Neural progenitor cell (in vitro differentiated cells): ENCODE measurements at regions not wholly inside any gene's neighbourhood (a gene's known extent, or its start where the extent isn't known, plus 50 kb on each side); places are given as distances from the start of the nearest gene placed in this dataset.

Experiments used
- DNase-seq: peaks from one replicate; pipeline ENCODE4 v3.0.0-alpha.2; 2016; ENCODE audit warnings: low spot score
- H2AFZ ChIP-seq: fragments of 200-600 bp; sonication (generic); replicated peaks from 2 replicates; pipeline ENCODE4 v1.6.1; 2016; ENCODE audit warnings: antibody characterized with exemption
- H3F3A ChIP-seq: fragments of 200-600 bp; sonication (generic); 2 replicates; pipeline ENCODE4 v1.6.1; 2016; ENCODE audit warnings: antibody characterized with exemption, low read depth
- H3K27ac ChIP-seq: fragments of 200-600 bp; sonication (generic); 2 replicates; pipeline ENCODE4 v1.5.1; 2016; ENCODE audit warnings: mild to moderate bottlenecking
- H3K27me3 ChIP-seq: fragments of 200-600 bp; sonication (generic); 2 replicates; pipeline ENCODE4 v1.6.1; 2016; ENCODE audit warnings: mild to moderate bottlenecking, moderate library complexity
- H3K36me3 ChIP-seq: fragments of 200-600 bp; sonication (generic); 2 replicates; pipeline ENCODE4 v1.5.1; 2016
- H3K4me1 ChIP-seq: fragments of 200-600 bp; sonication (generic); 2 replicates; pipeline ENCODE4 v1.6.1; 2016; ENCODE audit warnings: mixed run types
- H3K4me2 ChIP-seq: fragments of 200-600 bp; sonication (generic); 2 replicates; pipeline ENCODE4 v1.6.1; 2016
- H3K4me3 ChIP-seq: fragments of 200-600 bp; sonication (generic); 2 replicates; pipeline ENCODE4 v1.5.1; 2016
- H3K79me2 ChIP-seq: fragments of 200-600 bp; sonication (generic); 2 replicates; pipeline ENCODE4 v1.6.1; 2016; ENCODE audit warnings: low read depth
- H3K9ac ChIP-seq: fragments of 200-600 bp; sonication (generic); 2 replicates; pipeline ENCODE4 v1.6.1; 2016
- H3K9me3 ChIP-seq: fragments of 200-600 bp; sonication (generic); 2 replicates; pipeline ENCODE4 v1.5.1; 2016; ENCODE audit warnings: low read depth
- H4K20me1 ChIP-seq: fragments of 200-600 bp; sonication (generic); 2 replicates; pipeline ENCODE4 v1.6.1; 2016; ENCODE audit warnings: low read depth
- H3K27ac Mint-ChIP-seq: 3 replicates; pipeline ENCODE4 v1.8.0; 2021; ENCODE audit warnings: mixed read lengths
- H3K27me3 Mint-ChIP-seq: 2 replicates; pipeline ENCODE4 v1.8.0; 2022; ENCODE audit warnings: low read depth, mild to moderate bottlenecking, inconsistent platforms, moderate library complexity, mixed read lengths; ENCODE audit not compliant: insufficient read depth
- H3K36me3 Mint-ChIP-seq: 3 replicates; pipeline ENCODE4 v1.8.0; 2021; ENCODE audit warnings: mixed read lengths
- H3K4me1 Mint-ChIP-seq: 3 replicates; pipeline ENCODE4 v1.8.0; 2021; ENCODE audit warnings: mixed read lengths
- H3K4me3 Mint-ChIP-seq: 3 replicates; pipeline ENCODE4 v1.8.0; 2021; ENCODE audit warnings: mild to moderate bottlenecking, moderate library complexity, mixed read lengths
- H3K9me3 Mint-ChIP-seq: 3 replicates; pipeline ENCODE4 v1.8.0; 2020; ENCODE audit warnings: mixed read lengths
- EZH2 ChIP-seq: fragments of 200-600 bp; sonication (generic); IDR thresholded peaks from 2 replicates; pipeline ENCODE4 v1.6.1; 2017; ENCODE audit warnings: antibody characterized with exemption, mild to moderate bottlenecking, moderate library complexity
- EZH2phosphoT487 ChIP-seq: fragments of 200-600 bp; sonication (generic); IDR thresholded peaks from 2 replicates; pipeline ENCODE4 v1.6.1; 2017; ENCODE audit warnings: antibody characterized with exemption
- TF ChIP-seq, protein P1 (sequence below): fragments of 200-600 bp; sonication (generic); IDR thresholded peaks from 2 replicates; pipeline ENCODE4 v1.5.1; 2017; ENCODE audit warnings: antibody characterized with exemption, mild to moderate bottlenecking

DNA sequence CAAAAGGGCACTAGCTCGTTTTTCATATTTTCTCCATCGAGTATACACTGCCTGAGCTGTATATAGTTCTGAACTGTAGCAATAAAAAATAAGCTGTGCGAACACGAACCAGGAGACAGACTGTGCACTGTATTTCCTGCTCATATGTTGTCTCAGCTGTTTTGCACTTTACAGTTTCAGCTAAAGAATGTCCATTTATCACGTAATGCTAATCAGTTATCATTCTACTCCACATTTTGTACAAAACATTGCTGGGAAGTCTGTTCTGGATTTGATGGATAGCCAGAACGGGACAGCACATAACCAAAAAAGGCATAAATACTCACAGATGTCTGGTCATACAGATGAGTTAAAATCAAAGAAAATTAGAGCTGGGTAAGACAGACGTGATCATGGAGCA, 315.5 kb upstream of the ADGRL3 start:
- no peak overlapping the region for H2AFZ ChIP-seq
- no peak overlapping the region for H3K4me2 ChIP-seq
- H3K27me3 ChIP-seq: no peaks in the 10 kb centered on the region
- H3K36me3 Mint-ChIP-seq: no peaks in the 10 kb centered on the region
- no peaks in the 10 kb centered on the region for H3K36me3 ChIP-seq
- H3K4me3 ChIP-seq: no peak overlapping the region
- H3K9ac ChIP-seq: no peak overlapping the region
- TF ChIP-seq EZH2 (no peak), EZH2phosphoT487 (no peak)
- TF ChIP-seq, protein P1, sequence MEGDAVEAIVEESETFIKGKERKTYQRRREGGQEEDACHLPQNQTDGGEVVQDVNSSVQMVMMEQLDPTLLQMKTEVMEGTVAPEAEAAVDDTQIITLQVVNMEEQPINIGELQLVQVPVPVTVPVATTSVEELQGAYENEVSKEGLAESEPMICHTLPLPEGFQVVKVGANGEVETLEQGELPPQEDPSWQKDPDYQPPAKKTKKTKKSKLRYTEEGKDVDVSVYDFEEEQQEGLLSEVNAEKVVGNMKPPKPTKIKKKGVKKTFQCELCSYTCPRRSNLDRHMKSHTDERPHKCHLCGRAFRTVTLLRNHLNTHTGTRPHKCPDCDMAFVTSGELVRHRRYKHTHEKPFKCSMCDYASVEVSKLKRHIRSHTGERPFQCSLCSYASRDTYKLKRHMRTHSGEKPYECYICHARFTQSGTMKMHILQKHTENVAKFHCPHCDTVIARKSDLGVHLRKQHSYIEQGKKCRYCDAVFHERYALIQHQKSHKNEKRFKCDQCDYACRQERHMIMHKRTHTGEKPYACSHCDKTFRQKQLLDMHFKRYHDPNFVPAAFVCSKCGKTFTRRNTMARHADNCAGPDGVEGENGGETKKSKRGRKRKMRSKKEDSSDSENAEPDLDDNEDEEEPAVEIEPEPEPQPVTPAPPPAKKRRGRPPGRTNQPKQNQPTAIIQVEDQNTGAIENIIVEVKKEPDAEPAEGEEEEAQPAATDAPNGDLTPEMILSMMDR: no peak
- H3K9me3 ChIP-seq: no peaks in the 10 kb centered on the region
- DNase-seq: no peak
- H3K9me3 Mint-ChIP-seq: peaks cover under 1% of the 10 kb centered on the region
- no peaks in the 10 kb centered on the region for H3K4me1 Mint-ChIP-seq
- no peak overlapping the region for H3K27ac ChIP-seq
- H3K4me1 ChIP-seq: no peaks in the 10 kb centered on the region
- H3K79me2 ChIP-seq: no peaks in the 10 kb centered on the region
- H3F3A ChIP-seq: no peaks in the 10 kb centered on the region
- H4K20me1 ChIP-seq: no peaks in the 10 kb centered on the region
- H3K27ac Mint-ChIP-seq: no peak overlapping the region
- peaks cover 2% of the 10 kb centered on the region for H3K27me3 Mint-ChIP-seq
- H3K4me3 Mint-ChIP-seq: no peak overlapping the region

DNA sequence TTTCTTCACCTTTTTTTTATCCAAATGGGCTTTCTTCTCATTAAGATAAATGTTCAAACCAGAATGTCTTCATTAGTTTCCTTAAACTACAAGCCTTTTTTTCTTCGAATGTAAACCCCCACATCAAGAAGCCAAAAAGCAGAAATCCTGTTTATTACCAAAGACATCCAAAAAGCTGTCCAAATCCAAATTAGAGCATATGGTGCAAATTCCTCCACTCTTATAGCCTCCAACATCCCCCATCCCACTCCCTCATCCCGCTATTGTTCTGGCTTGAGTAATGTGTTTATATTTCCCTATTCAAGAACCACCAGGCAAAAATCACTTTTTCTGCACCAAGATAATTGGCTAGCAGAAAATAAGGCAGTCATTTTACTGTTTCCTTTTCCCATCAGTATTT, 315.1 kb upstream of the ADGRL3 start:
- no peak overlapping the region for H3K4me3 Mint-ChIP-seq
- H3K27me3 Mint-ChIP-seq: peaks cover 2% of the 10 kb centered on the region
- no peak overlapping the region for H3K4me2 ChIP-seq
- no peaks in the 10 kb centered on the region for H3K9me3 ChIP-seq
- no peak for TF ChIP-seq EZH2
- TF ChIP-seq EZH2phosphoT487: no peak
- TF ChIP-seq, protein P1: no peak
- H2AFZ ChIP-seq: no peak overlapping the region
- no peak overlapping the region for H3K27ac Mint-ChIP-seq
- H3K4me1 Mint-ChIP-seq: no peaks in the 10 kb centered on the region
- no peak overlapping the region for H3K9ac ChIP-seq
- no peak overlapping the region for H3K4me3 ChIP-seq
- no peaks in the 10 kb centered on the region for H3F3A ChIP-seq
- no peaks in the 10 kb centered on the region for H3K27me3 ChIP-seq
- no peaks in the 10 kb centered on the region for H3K36me3 Mint-ChIP-seq
- H3K4me1 ChIP-seq: no peaks in the 10 kb centered on the region
- H4K20me1 ChIP-seq: no peaks in the 10 kb centered on the region
- no peak overlapping the region for H3K27ac ChIP-seq
- no peaks in the 10 kb centered on the region for H3K9me3 Mint-ChIP-seq
- no peak for DNase-seq
- no peaks in the 10 kb centered on the region for H3K36me3 ChIP-seq
- H3K79me2 ChIP-seq: no peaks in the 10 kb centered on the region

DNA sequence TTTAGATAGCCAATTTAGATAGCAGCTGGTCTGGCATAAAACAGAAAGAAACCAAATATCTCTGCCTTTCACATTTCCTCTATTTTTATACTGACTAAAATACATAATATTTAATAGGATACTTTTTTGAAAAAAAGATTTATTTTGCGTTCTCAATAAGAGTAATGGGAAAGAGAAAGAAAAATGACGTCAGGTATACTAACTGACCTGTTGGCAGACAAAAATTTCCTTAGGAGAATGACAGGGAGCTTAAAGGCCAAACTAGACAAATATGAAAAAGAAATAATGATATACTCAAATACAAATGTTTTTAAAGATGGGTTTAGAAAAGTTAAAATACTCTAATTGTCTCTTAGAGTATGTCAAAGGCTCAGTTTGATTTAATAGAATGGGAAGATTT, 309.4 kb upstream of the ADGRL3 start:
- DNase-seq: no peak
- H3K36me3 ChIP-seq: no peaks in the 10 kb centered on the region
- H3K4me3 ChIP-seq: no peak overlapping the region
- H3K4me1 Mint-ChIP-seq: no peaks in the 10 kb centered on the region
- no peaks in the 10 kb centered on the region for H3K27me3 ChIP-seq
- no peak overlapping the region for H3K9ac ChIP-seq
- no peaks in the 10 kb centered on the region for H3K9me3 Mint-ChIP-seq
- no peaks in the 10 kb centered on the region for H4K20me1 ChIP-seq
- no peak overlapping the region for H3K4me3 Mint-ChIP-seq
- H3K4me1 ChIP-seq: no peaks in the 10 kb centered on the region
- no peak overlapping the region for H3K4me2 ChIP-seq
- TF ChIP-seq EZH2: no peak
- TF ChIP-seq EZH2phosphoT487: no peak
- TF ChIP-seq, protein P1: no peak
- no peaks in the 10 kb centered on the region for H3F3A ChIP-seq
- H2AFZ ChIP-seq: no peak overlapping the region
- H3K79me2 ChIP-seq: no peaks in the 10 kb centered on the region
- H3K27ac Mint-ChIP-seq: no peak overlapping the region
- no peak overlapping the region for H3K27ac ChIP-seq
- no peaks in the 10 kb centered on the region for H3K9me3 ChIP-seq
- H3K36me3 Mint-ChIP-seq: no peaks in the 10 kb centered on the region
- peaks cover 4% of the 10 kb centered on the region for H3K27me3 Mint-ChIP-seq

DNA sequence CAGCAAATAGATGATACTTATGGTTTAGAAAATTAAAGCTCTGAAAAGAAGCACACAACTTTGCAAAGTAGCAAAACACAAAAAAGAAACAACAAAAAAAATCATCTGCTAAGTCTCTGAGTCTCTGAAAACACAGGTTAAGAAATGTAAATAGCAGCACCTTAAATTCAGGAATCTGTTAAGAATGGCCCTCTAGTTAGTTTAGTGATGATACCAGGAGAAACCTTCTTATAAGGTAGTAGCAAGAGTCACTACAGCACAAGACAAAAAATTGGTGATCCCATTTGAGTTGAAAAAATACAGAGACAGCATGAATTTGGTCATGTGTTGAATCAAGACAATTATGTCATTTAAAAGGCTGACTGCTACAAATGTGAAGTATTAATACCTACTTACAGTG, 308.2 kb upstream of the ADGRL3 start:
- no peak for DNase-seq
- H2AFZ ChIP-seq: peak overlapping the region; percentile 75
- no peaks in the 10 kb centered on the region for H3K36me3 Mint-ChIP-seq
- H3K27me3 Mint-ChIP-seq: peaks cover 4% of the 10 kb centered on the region
- H3K9me3 Mint-ChIP-seq: no peaks in the 10 kb centered on the region
- H3K36me3 ChIP-seq: no peaks in the 10 kb centered on the region
- no peak overlapping the region for H3K27ac ChIP-seq
- H3K4me3 Mint-ChIP-seq: no peak overlapping the region
- H4K20me1 ChIP-seq: no peaks in the 10 kb centered on the region
- H3K27me3 ChIP-seq: no peaks in the 10 kb centered on the region
- H3K27ac Mint-ChIP-seq: no peak overlapping the region
- H3K4me3 ChIP-seq: no peak overlapping the region
- no peaks in the 10 kb centered on the region for H3K79me2 ChIP-seq
- no peaks in the 10 kb centered on the region for H3K4me1 ChIP-seq
- no peak overlapping the region for H3K4me2 ChIP-seq
- H3K4me1 Mint-ChIP-seq: no peaks in the 10 kb centered on the region
- TF ChIP-seq EZH2 (no peak), EZH2phosphoT487 (no peak)
- TF ChIP-seq, protein P1: no peak
- H3K9ac ChIP-seq: no peak overlapping the region
- H3F3A ChIP-seq: no peaks in the 10 kb centered on the region
- H3K9me3 ChIP-seq: no peaks in the 10 kb centered on the region
